A549 (cell line): ENCODE measurements at regions not wholly inside any gene's neighbourhood (a gene's known extent, or its start where the extent isn't known, plus 50 kb on each side); places are given as distances from the start of the nearest gene placed in this dataset.

Source experiments
- CBX8 ChIP-seq: fragments of 200-600 bp; sonication (generic); IDR thresholded peaks from 2 replicates; pipeline ENCODE4 v1.6.1; 2016
- CTCF ChIP-seq: fragments of >200 bp; sonication (Bioruptor Twin); formaldehyde crosslinking; IDR thresholded peaks from 3 replicates; pipeline ENCODE4 v1.5.1; 2016
- EP300 ChIP-seq, 2 experiments: fragments of >200 bp; sonication (Bioruptor Twin); formaldehyde crosslinking; IDR thresholded peaks; 2 replicates in 1 of 2; 3 replicates in 1 of 2; pipeline ENCODE4 v1.6.1; 2016 to 2017
- HDAC2 ChIP-seq: fragments of 200-600 bp; sonication (generic); IDR thresholded peaks from 2 replicates; pipeline ENCODE4 v1.6.1; 2016
- KDM1A ChIP-seq: fragments of 200-600 bp; sonication (generic); IDR thresholded peaks from 2 replicates; pipeline ENCODE4 v1.6.1; 2016; ENCODE audit warnings: low read depth, mild to moderate bottlenecking
- MAFK ChIP-seq: fragments of 450-650 bp; IDR thresholded peaks from 2 replicates; pipeline ENCODE4 v1.6.1; 2014; ENCODE audit not compliant: partially characterized antibody
- POLR2A ChIP-seq: IDR thresholded peaks from 2 replicates; pipeline ENCODE4 v1.6.1; 2012; ENCODE audit warnings: mild to moderate bottlenecking, low read length
- RAD21 ChIP-seq, 2 experiments: fragments of >200 bp in 1 of 2; sonication (Bioruptor Twin) in 1 of 2; formaldehyde crosslinking in 1 of 2; IDR thresholded peaks in 1 of 2; conservative IDR thresholded peaks in 1 of 2; 2 replicates in 1 of 2; 3 replicates in 1 of 2; pipeline ENCODE4 v1.6.1; 2012 to 2018; ENCODE audit warnings: inconsistent platforms in 1 of 2
- RARB ChIP-seq: fragments of 250-450 bp; sonication (Bioruptor Pico); IDR thresholded peaks from 2 replicates; pipeline ENCODE4 v1.8.0; 2021; ENCODE audit warnings: mild to moderate bottlenecking, moderate library complexity
- REST ChIP-seq: fragments of 200-600 bp; sonication (generic); IDR thresholded peaks from 2 replicates; pipeline ENCODE4 v1.6.1; 2016; ENCODE audit warnings: antibody characterized with exemption, mild to moderate bottlenecking, moderate library complexity
- RFX5 ChIP-seq: fragments of 450-650 bp; IDR thresholded peaks from 2 replicates; pipeline ENCODE4 v1.7.1; 2014; ENCODE audit warnings: antibody characterized with exemption, mild to moderate bottlenecking, moderate library complexity
- TP53 ChIP-seq: fragments of 250-450 bp; sonication (Bioruptor Pico); IDR thresholded peaks from 2 replicates; pipeline ENCODE4 v1.5.0; 2021; ENCODE audit warnings: mild to moderate bottlenecking, moderate library complexity
- USF2 ChIP-seq: fragments of 450-650 bp; IDR thresholded peaks from 2 replicates; pipeline ENCODE4 v1.6.1; 2014; ENCODE audit warnings: antibody characterized with exemption

GRCh38 chr13:107452833-107453232, 762.5 kb downstream of the LIG4 start:
- no peak for TF ChIP-seq CTCF
- TF ChIP-seq KDM1A: no peak
- TF ChIP-seq POLR2A: no peak
- no peak for TF ChIP-seq CBX8
- no peak for TF ChIP-seq HDAC2
- TF ChIP-seq EP300 (IDR thresholded peaks at IDR 0.05): no peak
- no peak for TF ChIP-seq RFX5
- TF ChIP-seq REST: no peak
- TF ChIP-seq RAD21 (conservative IDR thresholded peaks at IDR 0.05 in 1 of 2, IDR thresholded peaks at IDR 0.05 in 1 of 2): no peak
- no peak for TF ChIP-seq MAFK
- no peak for TF ChIP-seq RARB (CRISPR knock-in tag)
- TF ChIP-seq USF2: no peak
- no peak for TF ChIP-seq TP53
